C4-2B (cell line): ENCODE measurements at regions not wholly inside any gene's neighbourhood (a gene's known extent, or its start where the extent isn't known, plus 50 kb on each side); places are given as distances from the start of the nearest gene placed in this dataset.

Experiments
- H3K27ac ChIP-seq: fragments of 450-650 bp; 2 replicates; pipeline ENCODE4 v1.5.1; 2017
- ZFX ChIP-seq: fragments of 450-650 bp; IDR thresholded peaks from 2 replicates; pipeline ENCODE4 v1.6.1; 2017
- TF ChIP-seq, protein P1 (sequence below): fragments of 450-650 bp; conservative IDR thresholded peaks from 2 replicates; pipeline ENCODE4 v1.5.1; 2017; ENCODE audit warnings: mild to moderate bottlenecking

DNA sequence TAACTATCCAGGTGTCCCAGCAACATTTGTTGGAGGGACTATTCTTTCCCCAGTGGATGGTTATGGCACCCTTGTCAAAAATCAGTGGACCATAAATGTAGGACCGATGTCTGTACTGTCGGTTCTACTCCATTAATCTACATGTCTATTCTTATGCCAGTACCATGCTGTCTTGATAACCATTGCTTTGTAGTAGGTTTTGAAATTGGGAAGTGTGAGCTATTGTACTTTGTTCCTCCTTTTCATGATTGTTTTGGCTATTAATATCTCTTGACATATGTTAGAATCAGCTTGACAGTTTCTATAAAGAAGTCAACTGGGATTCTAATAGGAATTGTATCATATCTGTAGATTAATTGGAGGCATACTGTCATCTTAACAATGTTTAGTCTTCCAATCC, 112.7 kb downstream of the HNRNPD start:
- TF ChIP-seq ZFX = no peak
- TF ChIP-seq, protein P1, sequence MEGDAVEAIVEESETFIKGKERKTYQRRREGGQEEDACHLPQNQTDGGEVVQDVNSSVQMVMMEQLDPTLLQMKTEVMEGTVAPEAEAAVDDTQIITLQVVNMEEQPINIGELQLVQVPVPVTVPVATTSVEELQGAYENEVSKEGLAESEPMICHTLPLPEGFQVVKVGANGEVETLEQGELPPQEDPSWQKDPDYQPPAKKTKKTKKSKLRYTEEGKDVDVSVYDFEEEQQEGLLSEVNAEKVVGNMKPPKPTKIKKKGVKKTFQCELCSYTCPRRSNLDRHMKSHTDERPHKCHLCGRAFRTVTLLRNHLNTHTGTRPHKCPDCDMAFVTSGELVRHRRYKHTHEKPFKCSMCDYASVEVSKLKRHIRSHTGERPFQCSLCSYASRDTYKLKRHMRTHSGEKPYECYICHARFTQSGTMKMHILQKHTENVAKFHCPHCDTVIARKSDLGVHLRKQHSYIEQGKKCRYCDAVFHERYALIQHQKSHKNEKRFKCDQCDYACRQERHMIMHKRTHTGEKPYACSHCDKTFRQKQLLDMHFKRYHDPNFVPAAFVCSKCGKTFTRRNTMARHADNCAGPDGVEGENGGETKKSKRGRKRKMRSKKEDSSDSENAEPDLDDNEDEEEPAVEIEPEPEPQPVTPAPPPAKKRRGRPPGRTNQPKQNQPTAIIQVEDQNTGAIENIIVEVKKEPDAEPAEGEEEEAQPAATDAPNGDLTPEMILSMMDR = no peak
- no peak overlapping the region for H3K27ac ChIP-seq

DNA sequence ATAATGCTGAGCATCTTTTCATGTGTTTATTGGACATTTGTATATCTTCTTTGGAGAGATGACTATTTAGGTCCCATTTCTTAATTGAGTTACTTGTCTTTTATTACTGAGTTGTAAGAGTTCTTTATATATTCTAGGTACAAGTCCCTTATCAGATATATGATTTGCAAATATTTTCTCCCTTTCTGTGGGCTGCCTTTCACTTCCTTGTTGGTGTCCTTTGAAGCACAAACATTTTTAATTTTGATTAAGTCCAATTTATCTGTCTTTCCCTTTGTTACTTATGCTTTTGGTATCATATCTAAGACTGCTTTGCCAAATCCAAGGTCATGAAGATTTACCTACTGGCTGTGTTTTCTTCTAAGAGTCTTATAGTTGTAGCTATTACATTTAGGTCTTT, 113.2 kb downstream of the HNRNPD start:
- TF ChIP-seq ZFX = no peak
- TF ChIP-seq, protein P1 = no peak
- H3K27ac ChIP-seq = no peak overlapping the region

DNA sequence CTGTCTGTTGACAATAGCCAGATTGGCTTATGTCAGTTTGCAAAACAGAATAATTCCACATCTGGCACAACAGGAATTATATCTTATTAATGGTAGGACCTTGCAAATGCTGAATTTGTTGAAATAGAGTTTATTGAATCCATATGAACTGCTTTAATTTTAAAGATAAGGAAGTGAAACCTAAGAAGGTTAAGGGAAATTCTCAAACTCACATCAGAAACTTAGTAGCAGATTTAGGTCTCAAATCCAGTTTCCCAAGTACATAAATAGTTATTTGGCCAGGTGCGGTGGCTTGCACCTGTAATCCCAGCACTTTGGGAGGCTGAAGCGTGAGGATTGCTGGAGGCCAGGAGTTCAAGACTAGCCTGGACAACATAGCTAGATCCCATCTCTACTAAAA, 117.1 kb downstream of the HNRNPD start:
- H3K27ac ChIP-seq = no peak overlapping the region
- TF ChIP-seq, protein P1 = no peak
- no peak for TF ChIP-seq ZFX

GRCh38 chr4:82255657-82256056, 118.1 kb downstream of the HNRNPD start:
- TF ChIP-seq ZFX = no peak
- no peak overlapping the region for H3K27ac ChIP-seq

- TF ChIP-seq, protein P1 = no peak
- TF ChIP-seq ZFX = no peak
- H3K27ac ChIP-seq = no peak overlapping the region
Observed at GRCh38 chr4:82248903-82249632, 124.7 kb downstream of the HNRNPD start.

DNA sequence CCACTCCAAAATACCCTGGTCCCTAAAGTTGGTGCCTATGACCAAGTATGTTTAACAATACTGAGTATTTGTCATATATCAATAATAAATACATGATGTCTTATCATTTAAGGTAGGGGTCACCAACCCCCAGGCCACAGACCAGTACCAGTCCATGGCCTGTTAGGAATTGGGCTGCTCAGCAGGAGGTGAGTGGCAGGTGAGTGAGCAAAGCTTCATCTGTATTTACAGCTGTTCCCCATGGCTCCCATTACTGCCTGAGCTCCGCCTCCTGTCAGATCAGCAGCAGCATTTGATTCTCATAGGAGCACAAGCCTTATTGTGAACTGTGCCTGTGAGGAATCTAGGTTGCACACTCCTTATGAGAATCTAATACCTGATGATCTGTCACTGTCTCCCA, 126.2 kb downstream of the HNRNPD start:
- H3K27ac ChIP-seq = no peak overlapping the region
- TF ChIP-seq, protein P1 = no peak
- TF ChIP-seq ZFX = no peak

DNA sequence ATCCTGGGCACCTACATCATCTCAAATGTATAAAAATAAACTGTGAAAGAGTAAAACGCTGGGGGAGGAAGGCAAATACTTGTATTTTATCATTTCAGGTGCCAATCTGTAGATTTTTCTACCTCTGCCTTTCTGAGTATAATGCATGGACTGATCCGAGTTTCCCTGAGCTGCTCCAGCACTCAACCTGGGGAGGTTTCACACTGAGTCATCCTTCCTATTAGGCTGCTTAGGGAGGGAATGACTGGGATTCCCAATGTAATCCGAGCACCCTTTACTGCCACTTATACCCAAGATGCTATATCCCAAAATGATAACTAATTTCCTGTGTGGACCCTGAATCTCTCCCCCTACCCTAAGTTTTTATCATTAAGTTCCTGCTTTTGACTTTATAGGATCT, 126.6 kb downstream of the HNRNPD start:
- no peak overlapping the region for H3K27ac ChIP-seq
- TF ChIP-seq, protein P1 = no peak
- no peak for TF ChIP-seq ZFX

DNA sequence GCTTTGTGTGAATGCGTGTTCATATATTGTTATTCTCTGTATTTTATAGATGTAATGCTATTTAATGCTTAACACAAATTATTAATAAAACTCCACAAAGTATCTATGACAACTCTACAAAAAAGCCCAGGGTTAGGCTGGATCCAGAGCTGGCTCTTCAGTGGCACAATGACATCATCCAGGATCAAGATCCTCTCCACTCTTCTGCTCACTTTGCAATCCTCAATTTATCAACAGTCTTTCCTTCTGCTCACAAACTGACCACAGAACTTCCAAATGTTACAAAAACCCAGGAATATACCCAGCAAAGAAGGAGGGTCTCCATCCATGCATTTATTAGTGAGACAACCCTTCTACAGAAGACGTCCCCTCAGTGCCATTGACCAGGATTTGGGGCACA, 132.3 kb downstream of the HNRNPD start:
- no peak overlapping the region for H3K27ac ChIP-seq
- no peak for TF ChIP-seq ZFX
- TF ChIP-seq, protein P1 = no peak
